OCI-LY3 (cell line): ENCODE measurements at regions not wholly inside any gene's neighbourhood (a gene's known extent, or its start where the extent isn't known, plus 50 kb on each side); places are given as distances from the start of the nearest gene placed in this dataset.

Source experiments
- CTCF ChIP-seq: fragments of 200-600, 300-600 bp; sonication (generic); IDR thresholded peaks from 2 replicates; pipeline ENCODE4 v1.5.1; 2014; ENCODE audit warnings: antibody characterized with exemption, low read length, low read depth
- EZH2phosphoT487 ChIP-seq: fragments of 200-600 bp; shearing (Covaris generic); IDR thresholded peaks from 2 replicates; pipeline ENCODE4 v1.6.1; 2018; ENCODE audit warnings: antibody characterized with exemption, mixed run types, low read depth

GRCh38 chr1:178020968-178021640, 51.2 kb upstream of the SEC16B start:
- TF ChIP-seq CTCF (no peak), EZH2phosphoT487 (no peak)
